Activated CD4-positive, alpha-beta memory T cell treated with anti-CD3 and anti-CD28 coated beads for 36 hours (primary cell): ENCODE measurements at regions not wholly inside any gene's neighbourhood (a gene's known extent, or its start where the extent isn't known, plus 50 kb on each side); places are given as distances from the start of the nearest gene placed in this dataset.

Experiments
- CTCF ChIA-PET: fragments of 350-600 bp; sonication (Branson Sonifier 250); formaldehyde crosslinking; loops from one replicate; lab custom pipeline; 2021; ENCODE audit warnings: antibody characterized with exemption, inconsistent platforms; lab: Charles Lee
- POLR2A ChIA-PET: fragments of 350-600 bp; sonication (Branson Sonifier 250); formaldehyde crosslinking; loops from one replicate; lab custom pipeline; 2021; ENCODE audit warnings: antibody characterized with exemption; lab: Charles Lee
- DNase-seq: peaks from one replicate; pipeline ENCODE4 v3.0.0-alpha.2; 2020
- H3K27ac Mint-ChIP-seq: one replicate; pipeline ENCODE4 v1.8.0; 2021; ENCODE audit warnings: mixed read lengths
- H3K27me3 Mint-ChIP-seq: one replicate; pipeline ENCODE4 v1.8.0; 2021; ENCODE audit warnings: mixed read lengths
- H3K36me3 Mint-ChIP-seq: one replicate; pipeline ENCODE4 v1.8.0; 2021; ENCODE audit warnings: mixed read lengths
- H3K4me1 Mint-ChIP-seq: one replicate; pipeline ENCODE4 v1.8.0; 2021; ENCODE audit warnings: low read depth, mixed read lengths
- H3K4me3 Mint-ChIP-seq: one replicate; pipeline ENCODE4 v1.8.0; 2021; ENCODE audit warnings: mild to moderate bottlenecking, mixed read lengths
- H3K9me3 Mint-ChIP-seq: one replicate; pipeline ENCODE4 v1.8.0; 2021; ENCODE audit warnings: mixed read lengths
- intact Hi-C: fragments of 100-400 bp; cut with micrococcal nuclease; formaldehyde crosslinking; loops from one replicate; pipeline ENCODE4 v1.15.1; 2023

- peaks cover 6% of the 10 kb centered on the region for H3K36me3 Mint-ChIP-seq
- ChIA-PET POLR2A (no interaction called here), CTCF (no interaction called here)
- H3K4me1 Mint-ChIP-seq: peaks cover 45% of the 10 kb centered on the region
- DNase-seq: no peak
- H3K27me3 Mint-ChIP-seq: peaks cover 1% of the 10 kb centered on the region
- H3K27ac Mint-ChIP-seq: no peak overlapping the region
- no peak overlapping the region for H3K4me3 Mint-ChIP-seq
- intact Hi-C loops: no loop called here
- H3K9me3 Mint-ChIP-seq: peaks cover 16% of the 10 kb centered on the region
These were observed 299.9 kb downstream of the SOX9 start for GRCh38 chr17:72420775-72421127.

GRCh38 chr17:72421128-72422092 lies 300.6 kb downstream of the SOX9 start:
- Mint-ChIP-seq H3K36me3 (peaks cover 6% of the 10 kb centered on the region), H3K27ac (peak overlapping the region; percentile 60), H3K9me3 (peaks cover 16% of the 10 kb centered on the region), H3K4me1 (peaks cover 45% of the 10 kb centered on the region), H3K4me3 (no peak overlapping the region), H3K27me3 (peaks cover 1% of the 10 kb centered on the region)
- CTCF ChIA-PET: no interaction called here
- intact Hi-C loops: no loop called here
- DNase-seq: peak; percentile 73
- POLR2A ChIA-PET: no interaction called here

- H3K36me3 Mint-ChIP-seq: peaks cover 4% of the 10 kb centered on the region
- peak overlapping the region; percentile 55 for H3K27ac Mint-ChIP-seq
- peaks cover 45% of the 10 kb centered on the region for H3K4me1 Mint-ChIP-seq
- POLR2A ChIA-PET: no interaction called here
- CTCF ChIA-PET: no interaction called here
- peaks cover 12% of the 10 kb centered on the region for H3K9me3 Mint-ChIP-seq
- intact Hi-C loops: no loop called here
- H3K27me3 Mint-ChIP-seq: peaks cover 1% of the 10 kb centered on the region
- no peak for DNase-seq
- H3K4me3 Mint-ChIP-seq: no peak overlapping the region
These were observed 301.3 kb downstream of the SOX9 start for GRCh38 chr17:72422204-72422504.

GRCh38 chr17:72422505-72423285 lies 301.9 kb downstream of the SOX9 start:
- Mint-ChIP-seq H3K27me3 (peaks cover 1% of the 10 kb centered on the region), H3K4me1 (peaks cover 45% of the 10 kb centered on the region), H3K9me3 (peaks cover 9% of the 10 kb centered on the region), H3K4me3 (peak overlapping the region; percentile 3), H3K36me3 (peaks cover 4% of the 10 kb centered on the region), H3K27ac (peak overlapping the region; percentile 55)
- ChIA-PET CTCF (no interaction called here), POLR2A (no interaction called here)
- peak; percentile 71 for DNase-seq
- intact Hi-C loops: no loop called here

- peaks cover 5% of the 10 kb centered on the region for H3K9me3 Mint-ChIP-seq
- DNase-seq: no peak
- H3K4me1 Mint-ChIP-seq: peaks cover 45% of the 10 kb centered on the region
- no peak overlapping the region for H3K4me3 Mint-ChIP-seq
- peaks cover under 1% of the 10 kb centered on the region for H3K27me3 Mint-ChIP-seq
- H3K36me3 Mint-ChIP-seq: peaks cover 2% of the 10 kb centered on the region
- intact Hi-C loops: no loop called here
- POLR2A ChIA-PET: no interaction called here
- CTCF ChIA-PET: no interaction called here
- H3K27ac Mint-ChIP-seq: no peak overlapping the region
These were observed 302.4 kb downstream of the SOX9 start for GRCh38 chr17:72423286-72423589.

GRCh38 chr17:72423718-72424117 lies 302.9 kb downstream of the SOX9 start:
- CTCF ChIA-PET: no interaction called here
- POLR2A ChIA-PET: no interaction called here
- DNase-seq: no peak
- no peaks in the 10 kb centered on the region for H3K36me3 Mint-ChIP-seq
- no peak overlapping the region for H3K27ac Mint-ChIP-seq
- H3K9me3 Mint-ChIP-seq: peaks cover 2% of the 10 kb centered on the region
- no peak overlapping the region for H3K4me3 Mint-ChIP-seq
- no peaks in the 10 kb centered on the region for H3K27me3 Mint-ChIP-seq
- intact Hi-C loops: no loop called here
- peaks cover 45% of the 10 kb centered on the region for H3K4me1 Mint-ChIP-seq

- H3K27ac Mint-ChIP-seq: no peak overlapping the region
- peaks cover 45% of the 10 kb centered on the region for H3K4me1 Mint-ChIP-seq
- ChIA-PET CTCF (no interaction called here), POLR2A (no interaction called here)
- H3K36me3 Mint-ChIP-seq: no peaks in the 10 kb centered on the region
- intact Hi-C loops: no loop called here
- DNase-seq: no peak
- no peaks in the 10 kb centered on the region for H3K9me3 Mint-ChIP-seq
- no peak overlapping the region for H3K4me3 Mint-ChIP-seq
- H3K27me3 Mint-ChIP-seq: no peaks in the 10 kb centered on the region
These were observed 303.8 kb downstream of the SOX9 start for GRCh38 chr17:72424505-72425117.

- ChIA-PET POLR2A (no interaction called here), CTCF (no interaction called here)
- no peaks in the 10 kb centered on the region for H3K36me3 Mint-ChIP-seq
- no peak overlapping the region for H3K4me3 Mint-ChIP-seq
- H3K27me3 Mint-ChIP-seq: no peaks in the 10 kb centered on the region
- H3K9me3 Mint-ChIP-seq: no peaks in the 10 kb centered on the region
- no peak overlapping the region for H3K27ac Mint-ChIP-seq
- DNase-seq: peak; percentile 33
- intact Hi-C loops: no loop called here
- peaks cover 45% of the 10 kb centered on the region for H3K4me1 Mint-ChIP-seq
These were observed 304.4 kb downstream of the SOX9 start for GRCh38 chr17:72425133-72425793.

- ChIA-PET CTCF (no interaction called here), POLR2A (no interaction called here)
- no peak overlapping the region for H3K4me3 Mint-ChIP-seq
- intact Hi-C loops: no loop called here
- H3K9me3 Mint-ChIP-seq: no peaks in the 10 kb centered on the region
- H3K4me1 Mint-ChIP-seq: peaks cover 41% of the 10 kb centered on the region
- no peaks in the 10 kb centered on the region for H3K36me3 Mint-ChIP-seq
- no peaks in the 10 kb centered on the region for H3K27me3 Mint-ChIP-seq
- DNase-seq: no peak
- no peak overlapping the region for H3K27ac Mint-ChIP-seq
These were observed 305.0 kb downstream of the SOX9 start for GRCh38 chr17:72425794-72426168.

- ChIA-PET CTCF (no interaction called here), POLR2A (no interaction called here)
- no peaks in the 10 kb centered on the region for H3K9me3 Mint-ChIP-seq
- H3K36me3 Mint-ChIP-seq: no peaks in the 10 kb centered on the region
- DNase-seq: no peak
- intact Hi-C loops: no loop called here
- H3K4me3 Mint-ChIP-seq: no peak overlapping the region
- no peaks in the 10 kb centered on the region for H3K27me3 Mint-ChIP-seq
- H3K4me1 Mint-ChIP-seq: peaks cover 36% of the 10 kb centered on the region
- no peak overlapping the region for H3K27ac Mint-ChIP-seq
These were observed 305.5 kb downstream of the SOX9 start for GRCh38 chr17:72426321-72426720.

GRCh38 chr17:72426948-72427760 lies 306.3 kb downstream of the SOX9 start:
- H3K4me3 Mint-ChIP-seq: no peak overlapping the region
- POLR2A ChIA-PET: no interaction called here
- peaks cover 29% of the 10 kb centered on the region for H3K4me1 Mint-ChIP-seq
- no peak overlapping the region for H3K27ac Mint-ChIP-seq
- no peaks in the 10 kb centered on the region for H3K36me3 Mint-ChIP-seq
- H3K27me3 Mint-ChIP-seq: no peaks in the 10 kb centered on the region
- DNase-seq: no peak
- intact Hi-C loops: no loop called here
- no peaks in the 10 kb centered on the region for H3K9me3 Mint-ChIP-seq
- CTCF ChIA-PET: no interaction called here

GRCh38 chr17:72427761-72428109 lies 306.9 kb downstream of the SOX9 start:
- H3K9me3 Mint-ChIP-seq: no peaks in the 10 kb centered on the region
- H3K4me3 Mint-ChIP-seq: no peak overlapping the region
- POLR2A ChIA-PET: no interaction called here
- intact Hi-C loops: no loop called here
- no peak overlapping the region for H3K27ac Mint-ChIP-seq
- CTCF ChIA-PET: no interaction called here
- no peaks in the 10 kb centered on the region for H3K27me3 Mint-ChIP-seq
- H3K4me1 Mint-ChIP-seq: peaks cover 24% of the 10 kb centered on the region
- no peak for DNase-seq
- no peaks in the 10 kb centered on the region for H3K36me3 Mint-ChIP-seq
